ENCODE measurements at regions not wholly inside any gene's neighbourhood (a gene's known extent, or its start where the extent isn't known, plus 50 kb on each side); places are given as distances from the start of the nearest gene placed in this dataset.

DNA sequence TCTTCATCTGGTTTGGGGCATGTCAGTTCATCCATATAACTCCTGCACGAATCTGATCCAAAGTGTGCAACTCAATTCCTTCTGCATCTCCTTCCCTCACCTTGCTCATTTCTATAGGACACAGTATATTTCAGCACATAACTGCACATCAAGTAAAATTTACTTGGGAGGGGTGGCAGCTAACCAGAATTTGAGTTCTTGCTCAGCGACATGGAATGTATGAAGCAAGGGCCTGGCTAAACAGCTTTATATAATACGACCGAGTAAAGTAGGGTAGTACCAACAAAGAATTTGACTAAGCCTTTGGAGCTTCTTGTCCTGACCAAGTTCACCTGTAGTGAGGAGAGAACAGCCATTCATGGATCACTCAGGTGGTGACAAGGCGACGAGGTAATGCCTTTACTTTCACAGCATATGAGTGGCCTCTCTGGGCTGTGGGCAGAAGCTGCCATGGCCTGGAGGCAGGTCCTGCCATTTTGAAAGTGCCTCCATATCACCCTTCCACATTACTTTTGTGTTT, 570.2 kb upstream of the TNP1 start:
- H3K27ac ChIP-seq, result no peak overlapping the region
- no peak for TF ChIP-seq ZFX (IDR thresholded peaks at IDR 0.05; ENCODE audit: borderline replicate concordance)
- TF ChIP-seq, protein P1, sequence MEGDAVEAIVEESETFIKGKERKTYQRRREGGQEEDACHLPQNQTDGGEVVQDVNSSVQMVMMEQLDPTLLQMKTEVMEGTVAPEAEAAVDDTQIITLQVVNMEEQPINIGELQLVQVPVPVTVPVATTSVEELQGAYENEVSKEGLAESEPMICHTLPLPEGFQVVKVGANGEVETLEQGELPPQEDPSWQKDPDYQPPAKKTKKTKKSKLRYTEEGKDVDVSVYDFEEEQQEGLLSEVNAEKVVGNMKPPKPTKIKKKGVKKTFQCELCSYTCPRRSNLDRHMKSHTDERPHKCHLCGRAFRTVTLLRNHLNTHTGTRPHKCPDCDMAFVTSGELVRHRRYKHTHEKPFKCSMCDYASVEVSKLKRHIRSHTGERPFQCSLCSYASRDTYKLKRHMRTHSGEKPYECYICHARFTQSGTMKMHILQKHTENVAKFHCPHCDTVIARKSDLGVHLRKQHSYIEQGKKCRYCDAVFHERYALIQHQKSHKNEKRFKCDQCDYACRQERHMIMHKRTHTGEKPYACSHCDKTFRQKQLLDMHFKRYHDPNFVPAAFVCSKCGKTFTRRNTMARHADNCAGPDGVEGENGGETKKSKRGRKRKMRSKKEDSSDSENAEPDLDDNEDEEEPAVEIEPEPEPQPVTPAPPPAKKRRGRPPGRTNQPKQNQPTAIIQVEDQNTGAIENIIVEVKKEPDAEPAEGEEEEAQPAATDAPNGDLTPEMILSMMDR (IDR thresholded peaks at IDR 0.05), result no peak

DNA sequence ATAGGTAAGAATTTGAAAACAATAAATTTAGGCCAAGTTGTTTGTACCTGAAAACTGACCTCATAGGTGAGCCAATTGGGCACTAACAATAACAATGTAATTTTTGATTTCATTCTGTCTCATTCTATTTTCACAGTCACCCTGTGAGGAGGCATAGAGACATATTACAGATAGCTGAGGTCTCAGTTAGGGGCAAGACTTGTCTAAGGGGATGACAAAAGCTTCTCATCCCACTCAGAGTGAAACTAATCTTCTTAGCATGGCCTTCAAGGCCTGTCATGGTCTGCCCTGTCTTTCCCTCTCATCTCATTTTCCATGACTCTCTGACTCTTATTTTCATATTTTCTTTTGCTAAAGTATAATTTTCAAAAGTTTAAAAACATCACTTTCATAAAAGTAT, 562.0 kb upstream of the TNP1 start:
- TF ChIP-seq, protein P1 (IDR thresholded peaks at IDR 0.05), result no peak
- no peak for TF ChIP-seq ZFX (IDR thresholded peaks at IDR 0.05; ENCODE audit: borderline replicate concordance)
- no peak overlapping the region for H3K27ac ChIP-seq

DNA sequence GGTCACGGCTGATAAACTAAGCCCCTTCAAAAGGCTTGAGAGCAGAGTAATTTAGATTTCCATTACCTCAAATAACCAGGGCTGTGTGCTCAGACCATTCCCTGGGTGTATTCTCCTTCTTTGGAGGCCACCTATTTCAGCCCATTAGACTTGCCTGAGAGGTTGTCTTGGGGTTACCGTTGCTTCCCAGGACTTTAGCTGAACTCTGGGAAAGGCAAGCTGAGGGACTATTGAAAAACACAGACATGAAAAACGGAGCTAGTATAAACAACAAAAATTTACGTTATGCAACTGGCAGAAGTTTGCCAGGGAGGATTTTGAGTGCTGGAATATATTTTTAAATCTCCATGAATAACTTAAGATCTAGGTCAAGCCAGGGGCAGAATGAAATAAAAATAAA, 561.0 kb upstream of the TNP1 start:
- no peak for TF ChIP-seq ZFX (IDR thresholded peaks at IDR 0.05; ENCODE audit: borderline replicate concordance)
- TF ChIP-seq, protein P1 (IDR thresholded peaks at IDR 0.05), result no peak
- H3K27ac ChIP-seq, result no peak overlapping the region

DNA sequence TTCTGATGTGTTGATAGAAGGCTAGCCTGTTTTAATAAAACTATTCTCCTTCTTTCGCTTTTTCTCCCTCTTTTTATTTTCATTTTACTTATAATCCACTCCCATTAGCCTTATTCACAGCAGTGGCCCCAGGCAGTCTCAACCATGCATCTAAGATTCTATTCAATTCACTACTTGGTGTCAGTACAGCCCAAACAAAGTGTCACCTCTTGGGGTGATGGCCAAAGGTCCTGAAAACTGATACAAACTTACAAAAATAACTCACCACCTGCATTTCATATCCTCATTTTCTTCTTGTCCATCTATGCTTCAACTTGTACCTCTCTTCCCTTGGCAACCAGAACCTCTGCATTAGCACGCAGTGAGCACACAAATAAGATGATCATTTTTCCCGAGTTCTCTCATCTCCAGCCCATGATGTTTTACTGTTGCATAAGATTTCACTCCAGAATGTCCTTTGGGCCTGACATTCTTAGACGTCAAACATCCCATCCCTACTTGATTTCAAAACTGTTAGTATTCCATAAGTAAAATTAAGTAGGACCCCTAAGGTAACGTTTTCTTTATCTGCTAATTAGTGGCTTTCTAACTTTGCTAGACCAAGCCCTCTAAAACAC, 559.3 kb upstream of the TNP1 start:
- TF ChIP-seq ZFX (IDR thresholded peaks at IDR 0.05; ENCODE audit: borderline replicate concordance), result no peak
- H3K27ac ChIP-seq, result no peak overlapping the region

DNA sequence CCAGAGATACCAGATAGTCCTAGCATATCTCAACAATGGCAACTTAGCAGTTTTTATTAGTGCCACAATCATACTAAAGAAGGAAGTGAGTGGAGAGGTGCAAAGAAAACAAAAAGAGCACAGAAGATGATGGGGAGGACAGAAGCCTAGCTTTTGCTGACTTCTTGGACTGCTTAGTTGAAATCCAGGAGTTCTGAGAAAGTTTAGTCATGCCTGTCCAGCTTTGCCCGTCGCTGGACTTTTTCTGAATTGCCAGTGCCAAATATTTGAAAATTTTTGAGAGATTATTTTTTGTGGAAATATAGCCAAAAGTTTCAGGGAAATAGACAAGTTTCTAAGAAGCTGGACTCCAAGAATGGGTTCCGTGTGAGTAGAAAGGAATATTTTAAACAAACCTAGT, 558.7 kb upstream of the TNP1 start:
- no peak overlapping the region for H3K27ac ChIP-seq
- no peak for TF ChIP-seq ZFX (IDR thresholded peaks at IDR 0.05; ENCODE audit: borderline replicate concordance)
- TF ChIP-seq, protein P1 (IDR thresholded peaks at IDR 0.05), result no peak

DNA sequence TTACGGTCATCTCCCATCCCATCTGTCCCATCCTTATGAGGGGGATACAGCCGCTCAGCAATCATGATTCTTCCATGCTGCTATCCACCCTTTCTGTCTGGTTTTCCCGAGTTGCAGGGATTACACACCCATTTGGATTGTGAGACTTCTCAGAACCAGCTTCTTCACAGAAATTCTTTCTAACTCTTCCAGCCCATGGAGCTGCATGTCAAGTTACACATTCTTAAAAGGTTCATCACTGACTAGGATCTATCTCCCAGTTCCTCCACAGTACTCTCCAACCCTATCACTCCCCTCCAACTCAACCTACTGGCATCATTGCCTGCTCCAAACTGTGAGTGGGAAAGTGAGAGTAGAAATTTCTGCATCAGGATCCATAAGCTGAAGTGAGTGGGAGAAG, 558.2 kb upstream of the TNP1 start:
- no peak for TF ChIP-seq ZFX (IDR thresholded peaks at IDR 0.05; ENCODE audit: borderline replicate concordance)
- TF ChIP-seq, protein P1 (IDR thresholded peaks at IDR 0.05), result no peak
- H3K27ac ChIP-seq, result no peak overlapping the region

DNA sequence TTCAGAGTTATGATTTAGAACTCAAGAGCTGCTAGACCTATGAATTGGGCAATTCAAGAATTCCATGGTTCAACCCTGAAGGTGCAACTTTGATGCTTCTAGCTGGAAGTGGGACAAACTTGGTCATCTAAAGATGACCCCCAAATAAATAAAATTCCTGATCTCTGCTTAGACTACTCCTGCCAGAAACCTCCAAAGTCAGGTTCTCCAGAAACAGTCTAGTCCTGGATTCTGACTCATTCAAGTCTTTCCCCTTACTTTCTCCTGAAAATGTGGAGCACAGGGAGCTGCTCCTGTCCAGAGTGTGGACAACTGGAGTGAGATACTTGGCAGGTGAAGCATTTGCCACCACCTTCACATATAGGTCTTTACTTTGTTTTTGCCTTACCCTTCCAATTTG, 557.7 kb upstream of the TNP1 start:
- H3K27ac ChIP-seq, result no peak overlapping the region
- TF ChIP-seq, protein P1 (IDR thresholded peaks at IDR 0.05), result no peak
- TF ChIP-seq ZFX (IDR thresholded peaks at IDR 0.05; ENCODE audit: borderline replicate concordance), result no peak

DNA sequence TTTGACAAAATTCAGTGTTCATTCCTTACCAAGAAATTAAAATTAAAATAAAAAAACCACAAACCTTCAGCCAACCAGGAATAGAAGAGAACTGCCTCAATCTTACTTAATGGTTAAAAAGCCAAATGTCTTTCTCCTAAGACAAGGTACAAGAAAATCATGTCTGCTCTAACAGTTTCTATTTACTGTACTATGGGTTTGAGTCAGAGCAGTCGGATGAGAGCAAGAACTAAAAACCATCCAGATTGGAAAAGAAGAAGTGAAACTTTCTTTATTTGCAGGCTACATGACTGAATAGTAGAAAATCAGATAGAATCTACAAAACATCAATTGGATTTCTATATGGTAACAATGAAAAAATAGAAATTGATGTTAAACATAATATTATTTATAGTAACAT, 555.5 kb upstream of the TNP1 start:
- TF ChIP-seq, protein P1 (IDR thresholded peaks at IDR 0.05), result no peak
- no peak for TF ChIP-seq ZFX (IDR thresholded peaks at IDR 0.05; ENCODE audit: borderline replicate concordance)
- no peak overlapping the region for H3K27ac ChIP-seq
